H9 (cell line): ENCODE measurements at regions not wholly inside any gene's neighbourhood (a gene's known extent, or its start where the extent isn't known, plus 50 kb on each side); places are given as distances from the start of the nearest gene placed in this dataset.
"Not testable (repeated sequence)": the region's sequence is repeated elsewhere in the genome, so short reads cannot be mapped to it uniquely, and the experiment has no call there.

Source experiments
- DNase-seq: peaks from one replicate; pipeline ENCODE4 v3.0.0-alpha.2; 2017
- H2AFZ ChIP-seq: one replicate; pipeline ENCODE4 v1.6.1; 2013; ENCODE audit warnings: mild to moderate bottlenecking, low read length, control low read depth, moderate library complexity
- H2AK5ac ChIP-seq: 2 replicates; pipeline ENCODE4 v1.6.1; 2013; ENCODE audit warnings: low read length, control low read depth, mixed read lengths; ENCODE audit not compliant: insufficient read length
- H2BK120ac ChIP-seq: one replicate; pipeline ENCODE4 v1.6.1; 2013; ENCODE audit warnings: low read depth, mild to moderate bottlenecking, low read length, control low read depth, inconsistent platforms; ENCODE audit not compliant: poor library complexity, severe bottlenecking
- H2BK12ac ChIP-seq: 2 replicates; pipeline ENCODE4 v1.6.1; 2013; ENCODE audit warnings: low read length, control low read depth, mixed read lengths, low read depth; ENCODE audit not compliant: insufficient read length
- H2BK15ac ChIP-seq: 2 replicates; pipeline ENCODE4 v1.6.1; 2013; ENCODE audit warnings: low read depth, low read length, control low read depth
- H2BK20ac ChIP-seq: one replicate; pipeline ENCODE4 v1.6.1; 2013; ENCODE audit warnings: low read depth, mild to moderate bottlenecking, low read length, control low read depth, inconsistent platforms; ENCODE audit not compliant: poor library complexity, severe bottlenecking
- H2BK5ac ChIP-seq: 2 replicates; pipeline ENCODE4 v1.6.1; 2013; ENCODE audit warnings: low read length, control low read depth, mixed read lengths; ENCODE audit not compliant: insufficient read length
- H3K14ac ChIP-seq: 2 replicates; pipeline ENCODE4 v1.6.1; 2013; ENCODE audit warnings: low read length, control low read depth; ENCODE audit not compliant: insufficient read depth
- H3K18ac ChIP-seq: 2 replicates; pipeline ENCODE4 v1.6.1; 2013; ENCODE audit warnings: low read depth, mild to moderate bottlenecking, mixed read lengths, low read length, control low read depth; ENCODE audit not compliant: insufficient read length
- H3K23ac ChIP-seq: 2 replicates; pipeline ENCODE4 v1.6.1; 2013; ENCODE audit warnings: low read length, control low read depth, mixed read lengths, low read depth; ENCODE audit not compliant: insufficient read length
- H3K23me2 ChIP-seq: 2 replicates; pipeline ENCODE4 v1.6.1; 2013; ENCODE audit warnings: low read depth, mild to moderate bottlenecking, mixed read lengths, low read length, control low read depth; ENCODE audit not compliant: insufficient read length, poor library complexity, severe bottlenecking
- H3K27ac ChIP-seq: 2 replicates; pipeline ENCODE4 v1.5.1; 2013; ENCODE audit warnings: low read length, control low read depth, mixed read lengths, low read depth; ENCODE audit not compliant: insufficient read length
- H3K27me3 ChIP-seq: 2 replicates; pipeline ENCODE4 v1.6.1; 2013; ENCODE audit warnings: low read length, control low read depth, inconsistent platforms; ENCODE audit not compliant: insufficient read depth
- H3K4ac ChIP-seq: 2 replicates; pipeline ENCODE4 v1.6.1; 2013; ENCODE audit warnings: low read depth, mild to moderate bottlenecking, control low read depth, inconsistent platforms, low read length, moderate library complexity
- H3K4me1 ChIP-seq: 2 replicates; pipeline ENCODE4 v1.6.1; 2013; ENCODE audit warnings: low read length, control low read depth, inconsistent platforms; ENCODE audit not compliant: insufficient read depth
- H3K4me2 ChIP-seq: 2 replicates; pipeline ENCODE4 v1.6.1; 2013; ENCODE audit warnings: low read length, control low read depth, mixed read lengths; ENCODE audit not compliant: insufficient read length, insufficient read depth
- H3K56ac ChIP-seq: 2 replicates; pipeline ENCODE4 v1.6.1; 2013; ENCODE audit warnings: low read depth, mild to moderate bottlenecking, mixed read lengths, low read length, control low read depth; ENCODE audit not compliant: insufficient read length
- H3K79me1 ChIP-seq: 2 replicates; pipeline ENCODE4 v1.6.1; 2013; ENCODE audit warnings: low read depth, mild to moderate bottlenecking, moderate library complexity, low read length, control low read depth, inconsistent platforms; ENCODE audit not compliant: insufficient read depth, poor library complexity, severe bottlenecking
- H3K79me2 ChIP-seq: 2 replicates; pipeline ENCODE4 v1.6.1; 2013; ENCODE audit warnings: low read length, control low read depth, inconsistent platforms; ENCODE audit not compliant: insufficient read depth
- H3K9ac ChIP-seq: 2 replicates; pipeline ENCODE4 v1.6.1; 2013; ENCODE audit warnings: low read length, control low read depth, mixed read lengths; ENCODE audit not compliant: insufficient read length; ENCODE audit errors: extremely low read depth
- H3K9me3 ChIP-seq: one replicate; pipeline ENCODE4 v1.6.1; 2013; ENCODE audit warnings: low read depth, low read length, inconsistent platforms; ENCODE audit not compliant: control insufficient read depth
- H3T11ph ChIP-seq: one replicate; pipeline ENCODE4 v1.6.1; 2013; ENCODE audit warnings: mild to moderate bottlenecking, low read length, control low read depth, inconsistent platforms
- H4K20me1 ChIP-seq: one replicate; pipeline ENCODE4 v1.6.1; 2013; ENCODE audit not compliant: control insufficient read depth, insufficient read length, insufficient read depth
- H4K5ac ChIP-seq: 2 replicates; pipeline ENCODE4 v1.6.1; 2013; ENCODE audit warnings: low read depth, mild to moderate bottlenecking, mixed read lengths, low read length, control low read depth; ENCODE audit not compliant: insufficient read length
- H4K8ac ChIP-seq: replicated peaks from 2 replicates; pipeline ENCODE4 v1.6.1; 2013; ENCODE audit warnings: low read length, control low read depth, mixed read lengths, low read depth; ENCODE audit not compliant: insufficient read length
- H4K91ac ChIP-seq: 2 replicates; pipeline ENCODE4 v1.6.1; 2013; ENCODE audit warnings: low read depth, mild to moderate bottlenecking, moderate library complexity, mixed read lengths, low read length, control low read depth; ENCODE audit not compliant: insufficient read length
- H3K27ac Mint-ChIP-seq, 3 experiments: 2 replicates in 2 of 3; 3 replicates in 1 of 3; pipeline ENCODE4 v1.8.0; 2020 to 2021; ENCODE audit warnings: mixed read lengths in 3 of 3, mild to moderate bottlenecking in 1 of 3, moderate library complexity in 1 of 3
- H3K27me3 Mint-ChIP-seq: 2 replicates; pipeline ENCODE4 v1.8.0; 2021; ENCODE audit warnings: low read depth, mild to moderate bottlenecking, moderate library complexity, mixed read lengths
- H3K36me3 Mint-ChIP-seq, 3 experiments: 2 replicates in 2 of 3; 3 replicates in 1 of 3; pipeline ENCODE4 v1.8.0; 2020 to 2021; ENCODE audit warnings: low read depth in 3 of 3, mixed read lengths in 3 of 3; ENCODE audit not compliant: insufficient read depth in 1 of 3
- H3K4me1 Mint-ChIP-seq, 2 experiments: 2 replicates each; pipeline ENCODE4 v1.8.0; 2020; ENCODE audit warnings: mixed read lengths in 2 of 2
- H3K4me3 Mint-ChIP-seq, 2 experiments: 2 replicates in 1 of 2; 3 replicates in 1 of 2; pipeline ENCODE4 v1.8.0; 2020 to 2021; ENCODE audit warnings: mild to moderate bottlenecking in 2 of 2, mixed read lengths in 2 of 2, moderate library complexity in 1 of 2
- H3K9me3 Mint-ChIP-seq, 2 experiments: 2 replicates in 1 of 2; 3 replicates in 1 of 2; pipeline ENCODE4 v1.8.0; 2020; ENCODE audit warnings: mild to moderate bottlenecking in 2 of 2, mixed read lengths in 2 of 2, moderate library complexity in 1 of 2
- WGBS: extraction: QIAGEN DNeasy Blood & Tissue Kit; methylation state at CpG from one replicate; pipeline ENCODE4 v1.1.7; 2013; ENCODE audit warnings: missing lambda C conversion rate, low lambda C conversion rate, mixed read lengths; ENCODE audit not compliant: insufficient read length; ENCODE audit errors: extremely low coverage; 5-methylcytosine and 5-hydroxymethylcytosine counted together
- TF ChIP-seq, protein P1 (sequence below): fragments of 200-600 bp; sonication (generic); conservative IDR thresholded peaks from 3 replicates; pipeline ENCODE4 v1.8.0; 2021; ENCODE audit warnings: antibody characterized with exemption, mild to moderate bottlenecking

DNA sequence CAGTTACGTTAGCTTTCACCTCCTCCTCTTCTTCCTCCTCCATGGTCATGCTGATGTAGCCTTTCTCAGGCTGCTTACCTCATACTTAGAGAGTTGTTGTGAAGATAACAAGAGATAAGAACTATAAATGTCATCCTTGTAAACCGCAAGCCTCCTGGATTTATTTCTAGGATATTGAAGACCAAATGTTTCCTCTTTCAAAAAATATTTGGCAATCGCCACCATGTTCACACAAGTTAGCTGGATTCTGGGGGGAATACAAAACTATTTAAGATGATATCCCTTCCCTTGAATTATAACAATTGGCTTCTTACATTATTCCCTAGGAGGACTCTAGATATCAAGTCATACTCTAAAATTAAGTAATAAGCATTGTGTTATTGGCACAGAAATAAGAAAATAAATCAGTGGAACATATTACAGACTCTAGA lies 99.8 kb upstream of the PLEKHG1 start:
- H2BK20ac ChIP-seq, result no peak overlapping the region
- no peak overlapping the region for H2BK120ac ChIP-seq
- Mint-ChIP-seq H3K27ac (no peak overlapping the region), H3K4me1 (peaks cover 0 to 7% of the 10 kb centered on the region in 2 experiments; a peak in 2 of 4 replicates), H3K36me3 (no peaks in the 10 kb centered on the region), H3K4me3 (no peak overlapping the region), H3K9me3 (peaks cover 0 to 2% of the 10 kb centered on the region in 2 experiments; a peak in 1 of 5 replicates), H3K27me3 (peaks cover 3% of the 10 kb centered on the region; the same call in 1 of the 2 replicates)
- no peak overlapping the region for H3K9ac ChIP-seq
- H2AK5ac ChIP-seq, result no peak overlapping the region
- no peak overlapping the region for H3K18ac ChIP-seq
- H2AFZ ChIP-seq, result no peak overlapping the region
- no peak overlapping the region for H3K4ac ChIP-seq
- no peak overlapping the region for H3T11ph ChIP-seq
- no peak overlapping the region for H2BK5ac ChIP-seq
- H3K27me3 ChIP-seq, result no peaks in the 10 kb centered on the region
- no CpG with 5 or more reads among the region's 3 CpGs for WGBS
- no peaks in the 10 kb centered on the region for H3K79me1 ChIP-seq
- no peak overlapping the region for H3K4me2 ChIP-seq
- no peak overlapping the region for H3K56ac ChIP-seq
- TF ChIP-seq, protein P1, sequence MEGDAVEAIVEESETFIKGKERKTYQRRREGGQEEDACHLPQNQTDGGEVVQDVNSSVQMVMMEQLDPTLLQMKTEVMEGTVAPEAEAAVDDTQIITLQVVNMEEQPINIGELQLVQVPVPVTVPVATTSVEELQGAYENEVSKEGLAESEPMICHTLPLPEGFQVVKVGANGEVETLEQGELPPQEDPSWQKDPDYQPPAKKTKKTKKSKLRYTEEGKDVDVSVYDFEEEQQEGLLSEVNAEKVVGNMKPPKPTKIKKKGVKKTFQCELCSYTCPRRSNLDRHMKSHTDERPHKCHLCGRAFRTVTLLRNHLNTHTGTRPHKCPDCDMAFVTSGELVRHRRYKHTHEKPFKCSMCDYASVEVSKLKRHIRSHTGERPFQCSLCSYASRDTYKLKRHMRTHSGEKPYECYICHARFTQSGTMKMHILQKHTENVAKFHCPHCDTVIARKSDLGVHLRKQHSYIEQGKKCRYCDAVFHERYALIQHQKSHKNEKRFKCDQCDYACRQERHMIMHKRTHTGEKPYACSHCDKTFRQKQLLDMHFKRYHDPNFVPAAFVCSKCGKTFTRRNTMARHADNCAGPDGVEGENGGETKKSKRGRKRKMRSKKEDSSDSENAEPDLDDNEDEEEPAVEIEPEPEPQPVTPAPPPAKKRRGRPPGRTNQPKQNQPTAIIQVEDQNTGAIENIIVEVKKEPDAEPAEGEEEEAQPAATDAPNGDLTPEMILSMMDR, result no peak
- no peak overlapping the region for H4K5ac ChIP-seq
- H3K14ac ChIP-seq, result no peak overlapping the region
- no peaks in the 10 kb centered on the region for H4K20me1 ChIP-seq
- H2BK12ac ChIP-seq, result no peak overlapping the region
- no peaks in the 10 kb centered on the region for H3K4me1 ChIP-seq
- H3K23me2 ChIP-seq, result no peaks in the 10 kb centered on the region
- H3K23ac ChIP-seq, result no peak overlapping the region
- H3K27ac ChIP-seq, result no peak overlapping the region
- H2BK15ac ChIP-seq, result no peak overlapping the region
- H4K8ac ChIP-seq, result no peak overlapping the region
- H3K9me3 ChIP-seq, result no peaks in the 10 kb centered on the region
- DNase-seq, result no peak
- no peak overlapping the region for H4K91ac ChIP-seq
- H3K79me2 ChIP-seq, result no peaks in the 10 kb centered on the region

DNA sequence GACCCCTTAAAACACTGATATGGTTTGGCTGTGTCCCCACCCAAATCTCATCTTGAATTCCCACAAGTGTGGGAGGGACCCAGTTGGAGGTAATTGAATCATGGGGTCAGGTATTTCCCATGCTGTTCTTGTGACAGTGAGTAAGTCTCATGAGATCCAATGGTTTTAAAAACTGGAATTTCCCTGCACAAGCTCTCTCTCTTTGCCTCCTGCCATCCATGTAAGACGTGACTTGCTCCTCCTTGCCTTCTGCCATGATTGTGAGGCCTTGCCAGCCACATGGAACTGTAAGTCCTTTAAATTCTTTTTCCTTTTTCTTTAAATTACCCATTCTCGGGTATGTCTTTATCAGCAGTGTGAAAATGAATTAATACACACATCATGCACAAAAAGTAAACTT lies 99.1 kb upstream of the PLEKHG1 start:
- not testable (repeated sequence) for H4K8ac ChIP-seq, H2BK5ac ChIP-seq, H3K9me3 Mint-ChIP-seq, H3K18ac ChIP-seq, H3K27ac ChIP-seq, H3T11ph ChIP-seq, H3K79me1 ChIP-seq, H3K4me1 ChIP-seq, H3K4me3 Mint-ChIP-seq, H4K91ac ChIP-seq, DNase-seq, H2BK15ac ChIP-seq, H3K14ac ChIP-seq, H4K20me1 ChIP-seq, H3K9ac ChIP-seq, H3K79me2 ChIP-seq, H2BK12ac ChIP-seq, H3K4me2 ChIP-seq, H3K23ac ChIP-seq, H2AFZ ChIP-seq, H3K27me3 ChIP-seq, H3K27ac Mint-ChIP-seq, H3K23me2 ChIP-seq, H3K9me3 ChIP-seq, H2BK20ac ChIP-seq, H4K5ac ChIP-seq, H3K36me3 Mint-ChIP-seq, H3K4me1 Mint-ChIP-seq, H3K27me3 Mint-ChIP-seq, H2BK120ac ChIP-seq, H3K4ac ChIP-seq, H2AK5ac ChIP-seq, H3K56ac ChIP-seq
- WGBS, result no CpG with 5 or more reads among the region's 2 CpGs
